Lung microvascular endothelial cell (primary cell): ENCODE measurements at regions not wholly inside any gene's neighbourhood (a gene's known extent, or its start where the extent isn't known, plus 50 kb on each side); places are given as distances from the start of the nearest gene placed in this dataset.

Experiments
- DNase-seq, 2 donors: peaks; one replicate each; pipeline versions ENCODE4 v3.0.0 to v3.0.0-alpha.2; 2010; ENCODE audit warnings: low read depth in 2 of 2

- DNase-seq: no peak
Measured at GRCh38 chr16:64060631-64061030, 1061.2 kb downstream of the CDH11 start.

GRCh38 chr16:64058685-64059084 lies 1063.2 kb downstream of the CDH11 start:
- no peak for DNase-seq

GRCh38 chr16:64051824-64052223 lies 1070.0 kb downstream of the CDH11 start:
- DNase-seq: peak in 1 of 2 donors; percentile 13

DNA sequence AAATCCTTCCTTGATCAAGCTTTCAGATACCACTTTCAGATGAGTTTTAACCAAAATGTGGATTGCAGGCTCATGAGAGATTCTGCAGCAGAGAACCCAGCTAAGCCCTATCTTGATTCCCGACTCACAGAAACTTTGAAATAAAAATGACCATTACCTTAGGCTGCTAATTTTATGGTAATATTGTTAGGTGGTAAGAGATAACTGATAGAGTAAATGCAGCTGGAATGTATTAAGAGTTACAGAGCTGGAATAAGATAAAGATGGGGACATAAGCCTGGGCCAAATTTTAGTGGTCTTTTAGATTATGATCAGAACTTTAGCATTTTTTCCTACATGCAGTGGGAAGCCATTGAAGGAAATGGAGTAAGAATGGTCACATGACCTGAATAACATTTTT lies 1074.0 kb downstream of the CDH11 start:
- no peak for DNase-seq

DNA sequence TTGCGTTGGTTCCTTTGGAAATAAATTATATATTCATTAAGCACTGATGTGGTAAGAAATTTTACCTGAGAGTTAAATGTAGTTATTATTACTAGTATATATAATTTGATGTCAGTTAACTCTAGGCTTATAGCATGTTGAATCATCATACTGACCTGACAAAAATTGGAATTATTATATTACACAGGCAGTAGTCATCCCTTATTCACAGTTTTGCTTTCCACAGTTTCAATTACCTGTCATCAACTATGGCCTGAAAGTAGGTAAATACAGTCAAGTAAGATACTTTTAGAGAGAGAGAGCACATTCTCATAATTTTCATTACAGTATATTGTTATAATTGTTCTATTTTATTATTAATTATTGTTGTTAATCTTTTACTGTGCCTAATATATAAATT lies 1074.7 kb downstream of the CDH11 start:
- DNase-seq: no peak

DNA sequence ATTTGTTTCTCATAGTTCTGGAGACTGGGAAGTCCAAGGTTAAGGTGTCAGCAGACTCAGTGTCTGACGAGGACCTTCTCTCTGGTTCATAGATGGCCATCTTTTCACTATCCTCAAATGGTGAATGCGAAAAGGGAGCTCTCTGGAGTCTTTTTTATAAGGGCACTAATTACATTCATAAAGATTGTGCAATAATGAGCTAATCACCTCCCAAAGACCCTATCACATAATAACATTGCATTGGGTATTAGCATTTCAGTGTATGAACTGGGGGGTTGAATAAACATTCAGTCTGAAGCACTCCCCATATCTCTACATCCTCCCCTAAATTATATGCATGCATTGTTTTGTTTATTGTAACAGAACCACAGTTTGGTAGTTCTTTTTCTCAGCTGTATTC lies 1086.5 kb downstream of the CDH11 start:
- DNase-seq: no peak

GRCh38 chr16:64019339-64019738 lies 1102.5 kb downstream of the CDH11 start:
- no peak for DNase-seq

GRCh38 chr16:64017796-64018195 lies 1104.1 kb downstream of the CDH11 start:
- no peak for DNase-seq

DNA sequence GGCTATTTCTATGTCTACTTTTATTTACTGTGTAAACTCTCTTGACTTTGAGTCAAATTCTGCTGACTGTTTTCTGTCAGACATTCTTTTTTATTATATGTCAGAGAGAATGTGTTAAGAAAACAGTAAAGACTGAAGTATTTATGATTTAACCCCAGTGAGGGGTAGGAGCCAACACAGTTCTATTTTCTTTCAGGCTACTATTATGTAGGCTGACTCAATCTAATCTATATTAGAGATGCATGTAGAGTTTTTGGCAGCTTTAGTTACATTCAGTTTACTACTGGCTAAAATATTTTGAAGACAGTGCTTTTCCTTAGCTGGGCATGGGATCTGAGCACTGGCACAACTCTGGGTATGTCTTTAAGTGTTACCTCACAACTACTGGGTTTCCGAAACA lies 1108.0 kb downstream of the CDH11 start:
- no peak for DNase-seq

- DNase-seq: no peak
Measured at GRCh38 chr16:64012166-64012565, 1109.7 kb downstream of the CDH11 start.

DNA sequence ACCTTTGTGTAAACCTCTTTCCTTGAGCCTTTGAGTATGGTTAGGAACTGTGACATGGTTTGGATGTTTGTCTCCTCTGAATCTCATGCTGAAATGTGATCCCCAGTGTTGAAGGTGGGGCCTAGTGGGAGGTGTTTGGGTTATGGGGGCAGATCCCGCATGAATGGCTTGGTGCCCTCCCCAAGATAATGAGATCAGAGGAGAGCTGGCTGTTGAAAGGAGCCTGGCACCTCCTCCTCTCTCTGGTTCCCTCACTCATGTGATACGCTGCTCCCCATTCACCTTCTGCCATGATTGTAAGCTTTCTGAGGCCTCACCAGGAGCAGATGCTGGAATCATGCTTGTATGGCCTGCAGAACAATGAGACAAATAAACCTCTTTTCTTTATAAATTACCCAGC lies 1110.2 kb downstream of the CDH11 start:
- no peak for DNase-seq

GRCh38 chr16:64008131-64008530 lies 1113.7 kb downstream of the CDH11 start:
- no peak for DNase-seq

- no peak for DNase-seq
Measured at GRCh38 chr16:64004116-64004515, 1117.7 kb downstream of the CDH11 start.

DNA sequence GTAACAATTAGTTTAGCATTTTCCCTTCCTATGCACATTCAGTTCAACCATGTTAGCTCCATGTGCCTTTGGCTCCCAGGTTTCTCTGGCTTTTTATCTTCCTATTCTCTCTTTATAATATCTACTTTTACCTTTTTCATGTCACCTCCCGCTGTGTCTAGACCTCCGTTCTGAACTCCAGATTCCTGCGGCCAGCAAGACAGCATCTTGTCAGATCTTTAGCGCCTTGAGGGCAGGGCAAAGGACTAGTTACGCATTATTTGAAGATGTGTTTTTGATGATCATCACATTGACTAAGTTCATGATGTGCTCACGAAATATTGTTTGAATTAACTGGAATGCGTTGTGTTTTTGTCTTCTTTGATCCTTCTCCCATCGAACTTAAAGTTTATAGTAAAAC lies 1126.8 kb downstream of the CDH11 start:
- DNase-seq: no peak

DNA sequence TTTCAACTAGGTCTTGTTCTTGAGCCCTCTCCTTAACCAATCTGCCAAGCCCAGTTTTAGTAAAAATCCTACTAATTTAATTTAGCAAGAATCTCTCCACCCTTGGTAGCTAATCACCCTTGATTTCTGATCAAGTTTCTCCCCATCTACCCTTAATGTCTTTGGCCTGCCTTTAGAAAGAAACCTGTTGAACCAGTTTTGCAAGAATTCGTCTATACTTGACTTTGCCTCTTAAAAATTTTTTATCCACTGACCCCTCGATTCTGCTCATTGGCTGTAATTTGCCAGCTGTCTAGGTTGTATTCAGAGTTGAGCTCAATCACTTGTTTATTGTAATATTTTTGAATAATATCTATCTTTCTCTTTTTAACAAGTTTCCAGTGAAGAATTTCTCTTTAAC lies 1138.5 kb downstream of the CDH11 start:
- no peak for DNase-seq

DNA sequence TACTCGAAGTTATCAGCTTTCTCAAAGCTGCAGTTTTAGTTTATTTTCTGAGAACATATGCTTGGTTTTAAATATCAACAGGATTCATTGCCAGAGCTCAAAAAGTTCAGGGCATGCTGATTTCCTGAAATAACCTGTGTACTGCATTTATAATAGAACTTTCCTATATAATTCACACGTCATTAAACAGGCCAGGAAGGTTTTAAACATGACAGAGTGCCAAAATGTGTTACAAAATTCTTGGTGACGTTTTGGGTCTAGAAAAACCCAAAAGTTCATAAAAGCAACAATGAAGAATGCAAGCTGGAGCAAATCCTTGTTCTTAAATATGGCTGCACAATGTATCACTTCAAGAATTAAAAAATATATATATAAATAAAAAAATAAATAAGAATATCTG lies 1139.1 kb downstream of the CDH11 start:
- no peak for DNase-seq

DNA sequence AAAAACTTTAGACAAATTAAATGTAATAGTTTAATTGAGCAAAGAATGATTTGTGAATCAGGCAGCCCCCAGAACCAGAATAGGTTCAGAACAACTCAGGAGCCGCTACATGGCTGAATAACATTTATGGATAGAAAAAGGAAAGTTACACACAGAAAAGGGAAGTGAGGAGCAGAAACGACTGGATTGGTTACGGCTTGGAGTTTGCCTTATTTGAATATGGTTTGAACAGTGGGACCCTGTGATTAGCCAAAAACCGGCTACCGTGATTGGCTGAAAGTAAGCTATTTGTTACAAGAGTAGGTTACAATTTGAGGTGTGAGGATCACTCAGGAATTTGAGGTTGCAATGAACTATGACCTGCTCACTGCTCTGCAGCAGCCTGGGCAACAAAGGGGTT lies 1139.8 kb downstream of the CDH11 start:
- DNase-seq: no peak

- DNase-seq: no peak
Measured at GRCh38 chr16:63981639-63982038, 1140.2 kb downstream of the CDH11 start.

GRCh38 chr16:63980763-63981162 lies 1141.1 kb downstream of the CDH11 start:
- no peak for DNase-seq

DNA sequence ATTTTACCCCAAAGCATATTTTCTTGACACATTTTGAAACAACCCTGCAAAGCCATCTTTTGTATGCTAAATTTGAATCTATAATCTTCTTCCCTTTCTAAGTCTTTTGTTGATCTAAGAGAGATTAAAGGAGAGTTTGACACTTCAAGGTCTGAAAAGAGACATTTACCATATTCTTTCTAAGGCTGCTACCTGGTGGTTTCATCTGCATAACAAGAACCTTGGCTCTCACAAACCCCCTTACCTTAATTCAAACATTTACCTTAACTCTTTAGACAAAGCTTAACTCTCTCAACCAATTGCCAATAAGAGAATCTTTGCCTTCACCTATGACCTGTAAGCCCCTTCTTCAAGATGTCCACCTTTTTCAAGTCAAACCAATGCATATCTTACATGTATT lies 1143.6 kb downstream of the CDH11 start:
- DNase-seq: no peak

- DNase-seq: no peak
Measured at GRCh38 chr16:63976345-63976744, 1145.5 kb downstream of the CDH11 start.

DNA sequence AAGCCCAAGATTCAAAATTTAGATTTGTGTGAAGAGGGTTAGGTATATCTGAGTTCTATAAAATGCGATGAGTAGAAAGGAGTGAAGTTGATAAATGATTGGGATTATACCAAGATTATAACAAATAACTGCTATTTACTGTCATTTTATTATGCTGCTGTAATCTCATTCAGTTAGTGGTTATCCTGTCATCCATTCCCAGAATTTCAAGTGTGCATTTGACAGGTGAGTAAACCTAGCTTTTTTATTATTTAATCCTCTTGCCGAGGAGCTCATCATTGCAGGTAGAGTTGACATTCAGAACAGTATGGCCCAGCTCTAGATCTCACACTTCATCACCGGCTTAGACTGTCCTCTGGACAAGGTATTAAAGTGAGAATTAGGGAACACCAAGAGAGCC lies 1146.2 kb downstream of the CDH11 start:
- DNase-seq: no peak

DNA sequence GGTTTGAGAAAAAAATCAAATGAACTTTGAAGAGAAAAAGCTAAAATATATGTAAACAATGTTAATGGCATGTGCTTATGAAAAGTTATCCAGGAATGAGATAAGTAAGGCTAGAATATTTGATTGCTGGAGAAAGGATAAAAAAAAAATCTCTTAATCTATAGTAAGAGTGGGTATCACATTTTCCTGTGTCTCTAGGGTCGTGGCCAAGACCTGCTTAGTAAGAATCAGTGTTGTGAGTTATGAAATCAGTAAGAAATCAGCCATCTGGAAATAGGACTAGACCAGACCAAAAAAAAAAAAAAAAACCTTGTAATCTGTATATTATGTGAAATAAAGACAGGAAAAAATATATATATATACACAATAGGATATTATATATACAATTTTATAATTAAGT lies 1153.9 kb downstream of the CDH11 start:
- no peak for DNase-seq

GRCh38 chr16:63960321-63960720 lies 1161.5 kb downstream of the CDH11 start:
- no peak for DNase-seq

GRCh38 chr16:63947022-63947421 lies 1174.8 kb downstream of the CDH11 start:
- DNase-seq: no peak
